K562 (cell line): ENCODE measurements at regions not wholly inside any gene's neighbourhood (a gene's known extent, or its start where the extent isn't known, plus 50 kb on each side); places are given as distances from the start of the nearest gene placed in this dataset.

Experiments
- RNF2 ChIP-seq: sonication (generic); IDR thresholded peaks from 2 replicates; pipeline ENCODE4 v1.6.1; 2016
- TBP ChIP-seq: optimal IDR thresholded peaks from 2 replicates; pipeline ENCODE3; 2011; ENCODE audit warnings: low read depth, low read length, improper control_type of control experiment
- TF ChIP-seq, protein P1 (sequence below): sonication (generic); formaldehyde crosslinking; IDR thresholded peaks from 2 replicates; pipeline ENCODE4 v1.8.0; 2022; ENCODE audit warnings: missing genetic modification reagents, mild to moderate bottlenecking, borderline replicate concordance

GRCh38 chr5:176748073-176748966 lies 62.0 kb upstream of the UNC5A start:
- TF ChIP-seq TBP (no peak), RNF2 (no peak)
- TF ChIP-seq, protein P1, sequence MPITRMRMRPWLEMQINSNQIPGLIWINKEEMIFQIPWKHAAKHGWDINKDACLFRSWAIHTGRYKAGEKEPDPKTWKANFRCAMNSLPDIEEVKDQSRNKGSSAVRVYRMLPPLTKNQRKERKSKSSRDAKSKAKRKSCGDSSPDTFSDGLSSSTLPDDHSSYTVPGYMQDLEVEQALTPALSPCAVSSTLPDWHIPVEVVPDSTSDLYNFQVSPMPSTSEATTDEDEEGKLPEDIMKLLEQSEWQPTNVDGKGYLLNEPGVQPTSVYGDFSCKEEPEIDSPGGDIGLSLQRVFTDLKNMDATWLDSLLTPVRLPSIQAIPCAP (CRISPR knock-in tag): no peak
